GM19395 (cell line): ENCODE measurements at regions not wholly inside any gene's neighbourhood (a gene's known extent, or its start where the extent isn't known, plus 50 kb on each side); places are given as distances from the start of the nearest gene placed in this dataset.

Source experiments
- ATAC-seq: cut with Tn5 transposase; IDR thresholded peaks from one replicate; pipeline ENCODE4 v1.9.1; 2021; ENCODE audit warnings: mild to moderate bottlenecking, moderate library complexity; ENCODE audit not compliant: unreplicated experiment

DNA sequence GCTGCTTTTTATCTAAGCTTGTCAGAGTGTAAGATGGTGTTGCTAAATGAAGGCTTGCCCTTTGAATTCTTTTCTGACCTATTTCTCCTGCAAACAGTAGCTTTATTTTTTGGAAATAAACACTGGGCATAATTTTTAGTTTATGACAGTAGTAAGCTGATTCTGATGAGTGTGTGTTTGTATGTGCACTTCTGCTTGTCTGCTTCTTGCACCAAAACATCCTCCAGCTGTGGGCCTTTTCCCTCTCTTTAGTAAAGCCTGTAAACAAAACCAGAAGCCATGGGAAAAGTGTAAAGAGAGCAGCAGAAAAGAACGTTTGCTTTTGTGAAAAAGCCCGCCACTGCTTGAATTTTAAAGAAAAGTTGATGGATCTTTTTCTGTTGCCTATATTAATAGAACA lies 136.4 kb upstream of the IL12A start:
- no peak for ATAC-seq

- peak; percentile 57 for ATAC-seq
Measured at GRCh38 chr3:159852821-159853505, 135.7 kb upstream of the IL12A start.

GRCh38 chr3:159853506-159853864 lies 135.2 kb upstream of the IL12A start:
- ATAC-seq: no peak

- ATAC-seq: no peak
Measured at GRCh38 chr3:159854500-159855124, 134.0 kb upstream of the IL12A start.

DNA sequence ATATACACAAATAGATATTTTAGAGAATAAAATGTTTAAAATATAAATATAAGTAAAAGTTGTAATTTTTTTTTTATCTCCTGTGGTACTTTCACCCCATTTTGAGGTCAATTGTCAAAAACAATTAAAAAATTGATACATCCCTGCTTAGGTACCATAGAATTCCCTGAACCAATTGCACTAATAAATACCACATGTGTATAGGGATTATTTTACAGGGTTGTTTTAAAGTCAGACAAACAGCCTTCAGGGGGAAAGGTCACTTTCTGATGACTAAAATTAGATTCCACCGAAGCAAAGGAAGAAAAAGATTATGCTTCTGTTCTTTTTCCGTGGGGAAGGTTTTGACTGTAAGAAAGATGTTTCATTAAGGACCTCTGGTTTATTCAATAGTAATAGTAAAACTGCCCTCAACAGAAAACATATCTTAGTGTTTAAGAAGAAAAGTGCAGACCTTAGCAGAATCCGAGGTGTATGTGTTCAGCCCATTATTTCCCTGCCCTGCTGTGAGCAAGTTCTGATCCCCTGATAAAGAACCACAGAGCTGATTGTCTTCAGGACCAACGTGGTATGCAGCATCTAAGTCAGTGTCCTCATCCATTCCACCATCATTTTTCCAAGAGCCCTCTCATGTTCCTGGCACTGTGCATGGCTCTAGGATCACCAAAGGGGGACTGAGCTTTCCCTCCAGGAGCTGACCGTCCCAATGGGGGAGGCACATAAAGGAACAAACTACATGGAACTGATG lies 132.9 kb upstream of the IL12A start:
- ATAC-seq: no peak

GRCh38 chr3:159856590-159857104 lies 132.0 kb upstream of the IL12A start:
- no peak for ATAC-seq

DNA sequence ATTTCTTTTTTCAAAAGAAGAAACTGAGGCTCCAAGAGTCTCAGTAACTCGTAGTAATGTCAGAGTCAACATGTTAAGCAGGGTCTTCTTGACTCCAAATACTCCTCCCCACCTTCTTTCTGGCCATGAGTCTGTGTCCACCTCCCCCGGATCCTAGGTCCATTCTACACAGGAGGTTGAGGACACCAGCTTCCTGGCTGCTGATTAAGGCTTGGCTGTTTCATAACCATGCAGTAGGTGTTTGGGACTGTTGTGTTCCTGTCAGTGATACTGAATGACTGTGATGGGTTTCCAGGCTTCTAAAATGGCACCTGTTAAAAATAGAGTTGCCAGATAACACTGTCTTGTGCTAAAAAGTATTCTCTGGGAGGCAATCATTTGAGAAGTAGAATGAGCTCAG lies 130.8 kb upstream of the IL12A start:
- no peak for ATAC-seq

DNA sequence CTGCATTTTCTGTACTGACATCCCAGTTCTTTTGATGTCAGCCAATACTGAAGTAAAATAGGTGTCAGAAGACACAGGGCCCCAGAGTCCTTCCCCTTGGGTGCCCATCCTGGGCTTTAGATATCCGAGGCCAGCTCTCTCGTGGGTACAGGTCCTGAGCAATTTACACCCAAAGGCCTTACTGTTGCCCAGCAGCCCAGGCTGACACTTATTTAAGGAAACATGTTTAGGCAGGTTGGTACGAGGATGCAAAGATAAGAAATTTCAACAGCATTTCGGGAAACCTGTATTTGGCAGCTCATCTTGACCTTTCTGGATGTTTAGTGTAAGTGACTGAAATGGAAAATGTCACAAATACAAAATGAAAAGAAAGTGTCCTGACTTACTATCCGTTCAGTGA lies 130.0 kb upstream of the IL12A start:
- ATAC-seq: no peak

GRCh38 chr3:159859424-159859823 lies 129.2 kb upstream of the IL12A start:
- no peak for ATAC-seq

DNA sequence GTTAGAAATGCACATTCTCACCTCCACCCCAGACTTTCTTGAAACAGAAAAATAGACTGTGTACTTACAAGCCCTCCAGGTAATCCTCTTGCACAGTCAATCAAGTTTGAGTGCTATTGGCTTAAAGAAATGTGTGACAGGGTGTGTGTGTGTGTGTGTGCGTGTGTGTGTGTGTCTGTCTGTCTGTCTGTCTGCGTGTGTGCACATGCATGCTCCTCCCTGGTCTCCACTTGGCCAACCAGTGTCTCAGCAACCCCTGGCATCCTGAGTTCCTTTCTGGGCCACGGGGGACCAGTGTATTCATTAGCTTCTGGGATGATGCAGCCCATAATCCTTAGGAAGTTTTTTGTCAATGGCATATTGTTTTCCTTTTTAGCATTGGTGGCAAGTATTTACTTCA lies 128.8 kb upstream of the IL12A start:
- no peak for ATAC-seq

- ATAC-seq: peak; percentile 55
Measured at GRCh38 chr3:159860269-159861116, 128.1 kb upstream of the IL12A start.

- ATAC-seq: peak; percentile 57
Measured at GRCh38 chr3:159861369-159861987, 127.2 kb upstream of the IL12A start.

DNA sequence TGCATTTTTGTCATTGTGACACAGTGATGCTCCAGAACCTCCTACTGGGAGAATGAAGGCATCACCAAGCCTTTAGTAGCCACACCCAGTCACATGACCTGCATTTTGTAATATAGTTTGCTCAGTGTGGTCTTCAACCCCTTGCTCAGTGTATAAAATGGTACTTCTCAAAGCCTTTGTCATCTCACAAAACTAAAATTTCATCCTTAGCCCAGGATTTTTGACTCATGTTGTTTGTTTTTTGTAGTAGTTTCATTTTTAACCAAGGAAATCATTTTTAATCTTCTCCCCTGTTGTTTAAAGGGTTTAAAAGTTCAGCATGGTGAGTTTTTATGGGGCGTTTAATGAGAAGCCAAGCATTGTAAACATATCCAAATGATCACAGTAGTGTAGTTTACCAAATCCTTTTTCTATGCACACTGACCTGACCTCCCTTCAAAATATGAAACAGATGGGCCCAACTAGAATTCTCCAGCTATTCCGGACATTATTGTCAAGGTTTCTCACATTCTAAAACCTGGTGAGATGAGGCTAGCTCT lies 123.5 kb upstream of the IL12A start:
- no peak for ATAC-seq

- no peak for ATAC-seq
Measured at GRCh38 chr3:159866201-159866746, 122.4 kb upstream of the IL12A start.

DNA sequence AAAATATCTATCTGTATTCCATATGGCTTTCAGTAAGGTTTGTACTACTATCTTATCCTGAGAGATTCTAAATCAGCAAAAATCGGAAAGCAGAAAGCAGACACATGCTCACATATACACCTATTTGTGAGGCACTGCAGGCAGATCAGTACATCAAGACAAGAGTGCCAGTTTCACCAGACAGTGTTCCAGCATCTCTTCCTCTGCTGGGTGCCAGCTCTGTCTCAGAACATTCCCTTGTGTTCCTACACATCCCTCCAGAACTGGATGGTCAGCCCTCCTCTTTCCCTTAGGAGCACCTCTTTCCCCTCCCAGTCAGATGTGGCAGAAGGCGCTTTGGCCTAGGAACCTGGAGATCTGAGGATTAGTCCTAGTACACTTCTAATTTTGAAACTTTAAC lies 121.3 kb upstream of the IL12A start:
- no peak for ATAC-seq

GRCh38 chr3:159870723-159871122 lies 117.9 kb upstream of the IL12A start:
- ATAC-seq: no peak

DNA sequence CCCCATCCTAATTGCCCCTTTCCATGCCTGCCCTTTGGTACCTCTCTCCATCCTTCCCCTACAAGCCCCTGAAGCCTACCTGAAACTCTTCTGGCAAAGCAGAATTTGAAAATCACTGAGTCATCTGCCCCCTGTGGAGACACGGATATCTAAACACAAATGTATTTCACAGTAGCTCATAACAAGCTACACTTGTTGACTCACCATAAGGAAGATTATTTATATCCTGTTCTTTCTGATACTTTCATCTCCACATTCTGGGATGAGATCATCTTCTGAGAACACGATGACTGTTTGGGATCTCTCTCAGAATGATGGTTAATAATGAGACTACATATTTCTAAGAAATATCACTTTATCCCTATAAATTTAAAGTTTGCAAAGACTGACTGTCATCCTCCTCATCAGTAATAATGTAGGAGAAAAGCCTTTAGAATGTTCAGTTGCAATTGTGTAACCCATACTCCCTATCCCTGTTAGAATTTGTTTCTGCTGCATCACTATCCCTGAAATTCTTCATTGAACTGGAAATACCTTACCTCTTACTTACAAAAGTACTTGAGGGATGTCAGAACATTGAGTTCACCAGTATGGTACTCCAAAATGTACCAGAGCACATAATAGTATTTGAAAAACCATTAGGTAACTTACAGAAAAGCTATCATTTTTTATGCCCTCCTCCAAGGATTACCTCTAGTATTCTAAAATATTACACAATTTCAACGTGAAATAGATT lies 116.1 kb upstream of the IL12A start:
- ATAC-seq: peak; percentile 52

GRCh38 chr3:159875116-159875515 lies 113.5 kb upstream of the IL12A start:
- ATAC-seq: no peak

DNA sequence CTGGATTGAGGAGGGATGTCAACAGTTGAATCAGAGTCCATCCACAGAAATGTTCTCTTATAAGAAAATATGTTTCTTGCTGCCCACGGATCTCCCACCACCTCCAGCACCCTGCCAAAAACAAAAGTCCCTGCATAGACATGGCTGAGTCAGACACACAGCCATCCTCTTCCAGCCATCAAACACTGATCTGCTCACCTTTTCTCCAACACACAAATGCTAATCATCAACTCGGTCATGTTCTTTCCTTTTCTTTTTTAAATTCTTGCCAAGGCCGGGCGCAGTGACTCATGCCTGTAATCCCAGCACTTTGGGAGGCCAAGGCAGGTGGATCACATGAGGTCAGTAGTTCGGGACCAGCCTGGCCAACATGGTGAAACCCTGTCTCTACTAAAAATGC lies 110.7 kb upstream of the IL12A start:
- no peak for ATAC-seq
